ENCODE measurements at regions not wholly inside any gene's neighbourhood (a gene's known extent, or its start where the extent isn't known, plus 50 kb on each side); places are given as distances from the start of the nearest gene placed in this dataset.

DNA sequence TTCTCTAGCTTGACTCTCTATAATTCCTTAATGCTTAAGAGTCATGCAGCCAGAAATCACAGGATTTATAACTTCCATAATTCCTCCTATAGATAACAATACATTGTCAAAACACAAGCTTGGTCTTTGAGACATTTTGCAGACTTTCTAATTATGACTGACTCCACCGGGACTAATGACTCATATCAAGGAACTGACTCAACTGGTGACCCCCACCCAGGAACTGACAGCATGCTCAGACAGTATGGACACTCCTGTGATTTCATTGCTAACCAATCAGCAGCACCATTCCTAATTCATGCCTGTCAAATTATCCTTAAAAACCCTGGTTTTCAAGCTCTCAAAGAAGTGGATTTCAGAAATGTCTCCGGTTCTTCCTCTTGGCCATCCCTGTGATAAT, 670.5 kb upstream of the IMPG1 start:
- Histone ChIP-seq H3K36me3 (no peaks in the 10 kb centered on the region), H3K27ac (no peak overlapping the region), H3K27me3 (no peaks in the 10 kb centered on the region), H3K4me3 (no peak overlapping the region), H3K9me3 (no peaks in the 10 kb centered on the region), H3K4me1 (no peaks in the 10 kb centered on the region)
- no peak for DNase-seq (ENCODE audit: low spot score in 2 of 2)
- intact Hi-C loops (cut with DNase I) = no loop called here
- TF ChIP-seq, protein P1, sequence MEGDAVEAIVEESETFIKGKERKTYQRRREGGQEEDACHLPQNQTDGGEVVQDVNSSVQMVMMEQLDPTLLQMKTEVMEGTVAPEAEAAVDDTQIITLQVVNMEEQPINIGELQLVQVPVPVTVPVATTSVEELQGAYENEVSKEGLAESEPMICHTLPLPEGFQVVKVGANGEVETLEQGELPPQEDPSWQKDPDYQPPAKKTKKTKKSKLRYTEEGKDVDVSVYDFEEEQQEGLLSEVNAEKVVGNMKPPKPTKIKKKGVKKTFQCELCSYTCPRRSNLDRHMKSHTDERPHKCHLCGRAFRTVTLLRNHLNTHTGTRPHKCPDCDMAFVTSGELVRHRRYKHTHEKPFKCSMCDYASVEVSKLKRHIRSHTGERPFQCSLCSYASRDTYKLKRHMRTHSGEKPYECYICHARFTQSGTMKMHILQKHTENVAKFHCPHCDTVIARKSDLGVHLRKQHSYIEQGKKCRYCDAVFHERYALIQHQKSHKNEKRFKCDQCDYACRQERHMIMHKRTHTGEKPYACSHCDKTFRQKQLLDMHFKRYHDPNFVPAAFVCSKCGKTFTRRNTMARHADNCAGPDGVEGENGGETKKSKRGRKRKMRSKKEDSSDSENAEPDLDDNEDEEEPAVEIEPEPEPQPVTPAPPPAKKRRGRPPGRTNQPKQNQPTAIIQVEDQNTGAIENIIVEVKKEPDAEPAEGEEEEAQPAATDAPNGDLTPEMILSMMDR (IDR thresholded peaks at IDR 0.05) = no peak

DNA sequence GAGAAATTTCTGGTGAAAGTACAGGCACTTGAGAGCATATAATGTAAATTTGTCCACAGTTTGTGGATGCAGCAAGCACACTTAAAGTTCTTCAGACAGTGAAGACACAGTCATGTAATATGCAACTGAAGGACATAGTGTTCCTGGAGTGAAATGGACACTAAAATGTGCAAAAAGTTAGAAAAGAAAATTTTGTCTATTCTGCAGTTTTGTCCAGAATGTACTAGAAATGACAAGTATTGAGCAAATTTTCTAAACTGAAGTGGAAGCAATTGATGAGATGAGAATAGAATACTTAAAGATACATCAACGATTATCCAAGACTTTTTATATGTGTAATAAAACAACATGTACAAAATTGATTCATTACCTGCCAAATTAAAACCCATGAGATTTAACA, 647.0 kb upstream of the IMPG1 start:
- H3K27me3 ChIP-seq = no peaks in the 10 kb centered on the region
- no peaks in the 10 kb centered on the region for H3K36me3 ChIP-seq
- no peaks in the 10 kb centered on the region for H3K9me3 ChIP-seq
- TF ChIP-seq, protein P1 (IDR thresholded peaks at IDR 0.05) = no peak
- no peak overlapping the region for H3K4me3 ChIP-seq
- H3K27ac ChIP-seq = no peak overlapping the region
- intact Hi-C loops (cut with DNase I) = no loop called here
- H3K4me1 ChIP-seq = no peaks in the 10 kb centered on the region
- no peak for DNase-seq (ENCODE audit: low spot score in 2 of 2)

DNA sequence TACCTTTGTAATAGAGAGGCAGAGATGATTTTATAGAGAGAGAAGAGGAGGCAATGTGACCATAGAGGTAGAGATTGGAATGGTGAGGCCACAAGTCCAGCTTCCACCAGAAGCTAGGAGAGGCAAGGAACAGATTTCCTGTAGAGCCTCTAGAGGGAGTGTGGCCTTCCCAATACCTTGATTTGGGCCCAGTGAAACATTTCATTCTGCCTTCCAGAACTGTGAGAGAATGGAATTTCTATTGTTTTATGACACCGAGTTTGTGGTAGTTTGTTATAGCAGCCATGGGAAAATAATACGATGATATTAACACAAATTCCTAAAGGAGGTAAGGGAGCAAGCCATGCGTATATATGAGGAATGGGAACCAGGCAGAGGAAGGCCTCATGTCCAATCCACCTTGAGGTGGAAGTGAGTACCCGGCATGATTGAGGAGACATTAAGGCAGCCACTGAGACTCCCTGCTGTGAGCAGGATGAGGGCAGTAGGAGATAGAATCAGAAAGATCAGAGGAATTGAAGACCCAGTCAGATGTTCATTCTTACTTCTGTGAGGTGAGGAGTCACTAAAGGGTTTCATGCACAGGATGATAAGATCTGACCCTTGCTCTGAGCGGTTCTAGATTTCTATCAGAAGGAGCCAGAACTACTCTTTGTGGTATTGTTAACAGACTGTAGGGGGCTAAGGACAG, 636.3 kb upstream of the IMPG1 start:
- no peaks in the 10 kb centered on the region for H3K36me3 ChIP-seq
- no peak overlapping the region for H3K27ac ChIP-seq
- H3K4me3 ChIP-seq = no peak overlapping the region
- no peak for DNase-seq (ENCODE audit: low spot score in 2 of 2)
- intact Hi-C loops (cut with DNase I) = no loop called here
- H3K4me1 ChIP-seq = no peaks in the 10 kb centered on the region
- H3K27me3 ChIP-seq = no peaks in the 10 kb centered on the region
- TF ChIP-seq, protein P1 (IDR thresholded peaks at IDR 0.05) = no peak
- H3K9me3 ChIP-seq = no peaks in the 10 kb centered on the region

- intact Hi-C loops (cut with DNase I) = no loop called here
- TF ChIP-seq, protein P1 (IDR thresholded peaks at IDR 0.05) = no peak
Measured at GRCh38 chr6:76707630-76708029, 635.2 kb upstream of the IMPG1 start.

GRCh38 chr6:76706631-76707030, 634.2 kb upstream of the IMPG1 start:
- DNase-seq (ENCODE audit: low spot score in 2 of 2) = no peak
- H3K9me3 ChIP-seq = no peaks in the 10 kb centered on the region
- H3K27me3 ChIP-seq = no peaks in the 10 kb centered on the region
- intact Hi-C loops (cut with DNase I) = no loop called here
- H3K4me3 ChIP-seq = no peak overlapping the region
- TF ChIP-seq, protein P1 (IDR thresholded peaks at IDR 0.05) = no peak
- H3K4me1 ChIP-seq = no peaks in the 10 kb centered on the region
- no peak overlapping the region for H3K27ac ChIP-seq
- no peaks in the 10 kb centered on the region for H3K36me3 ChIP-seq

More at GRCh38 chr6:76707630-76708029, 635.2 kb upstream of the IMPG1 start:
- no peaks in the 10 kb centered on the region for H3K9me3 ChIP-seq
- no peak for DNase-seq (ENCODE audit: low spot score in 2 of 2)
- no peaks in the 10 kb centered on the region for H3K27me3 ChIP-seq
- H3K4me3 ChIP-seq = no peak overlapping the region
- no peaks in the 10 kb centered on the region for H3K36me3 ChIP-seq
- H3K4me1 ChIP-seq = no peaks in the 10 kb centered on the region
- H3K27ac ChIP-seq = no peak overlapping the region

- no peaks in the 10 kb centered on the region for H3K36me3 ChIP-seq
- H3K4me1 ChIP-seq = no peaks in the 10 kb centered on the region
- TF ChIP-seq, protein P1 (IDR thresholded peaks at IDR 0.05) = no peak
- H3K27me3 ChIP-seq = no peaks in the 10 kb centered on the region
- DNase-seq (ENCODE audit: low spot score in 2 of 2) = no peak
- intact Hi-C loops (cut with DNase I) = no loop called here
- no peaks in the 10 kb centered on the region for H3K9me3 ChIP-seq
- no peak overlapping the region for H3K4me3 ChIP-seq
- H3K27ac ChIP-seq = no peak overlapping the region
Measured at GRCh38 chr6:76706086-76706485, 633.6 kb upstream of the IMPG1 start.
